Fibroblast of the conjunctiva (primary cell): ENCODE measurements at regions not wholly inside any gene's neighbourhood (a gene's known extent, or its start where the extent isn't known, plus 50 kb on each side); places are given as distances from the start of the nearest gene placed in this dataset.
"Not testable (repeated sequence)": the region's sequence is repeated elsewhere in the genome, so short reads cannot be mapped to it uniquely, and the experiment has no call there.

Source experiments
- DNase-seq: peaks from one replicate; pipeline ENCODE4 v3.0.0-alpha.2; 2010; ENCODE audit warnings: low read depth

DNA sequence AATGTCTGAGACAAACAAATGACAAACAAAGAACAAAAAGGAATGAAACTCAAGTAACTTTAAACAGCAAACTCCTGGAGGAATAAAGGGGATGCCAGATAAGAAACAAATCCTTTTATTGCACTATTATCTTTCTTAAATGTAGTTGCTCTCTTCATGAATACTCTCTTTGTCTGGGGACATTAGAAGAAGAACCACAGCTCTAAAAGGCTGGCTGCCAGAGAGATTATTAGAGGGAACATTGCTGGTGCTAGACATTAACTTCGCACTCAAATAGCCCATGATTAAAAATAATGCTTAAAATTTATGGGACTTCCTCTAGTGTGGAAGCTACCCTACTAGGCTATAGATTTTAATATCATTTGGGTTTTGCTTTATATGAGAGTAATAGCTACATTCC is 1330.4 kb downstream of the XPNPEP1 start:
- DNase-seq, result no peak

DNA sequence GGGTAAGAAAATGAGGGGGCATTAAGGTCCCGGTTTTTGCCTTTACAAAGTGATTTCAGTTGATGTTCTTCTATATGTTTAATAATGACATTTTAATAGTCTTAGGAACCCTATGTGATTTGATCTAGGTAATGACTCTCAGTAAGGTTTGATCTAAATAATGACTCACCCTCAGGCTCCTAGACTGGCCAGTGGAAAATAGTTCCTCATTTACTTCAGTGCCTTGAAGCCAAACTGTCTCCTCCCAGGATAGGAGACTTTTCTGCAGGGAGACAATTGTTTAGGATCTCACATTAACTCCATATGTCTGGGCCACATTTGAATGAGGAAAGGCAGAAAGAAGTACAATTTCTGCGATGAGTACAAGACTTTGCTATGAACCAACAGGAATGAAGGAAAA is 1331.9 kb downstream of the XPNPEP1 start:
- no peak for DNase-seq

DNA sequence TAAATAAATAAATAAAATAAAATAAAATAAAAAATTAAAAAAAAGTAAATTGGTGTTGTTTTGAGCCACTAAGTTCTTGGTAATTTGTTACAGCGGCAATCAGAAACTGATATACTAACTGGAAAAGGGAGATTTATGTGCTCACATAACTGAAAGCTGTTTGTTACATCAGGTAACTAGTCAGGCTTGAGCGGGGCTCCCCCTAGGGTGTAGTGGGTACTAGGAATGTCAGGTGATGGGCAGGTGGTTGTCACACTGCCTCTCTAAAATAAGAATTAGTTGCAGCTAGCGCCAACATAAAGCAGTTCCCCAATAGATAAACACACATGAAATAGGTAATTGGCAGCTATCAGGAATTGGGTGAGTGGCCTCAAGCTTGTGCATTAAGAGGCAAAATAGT is 1336.9 kb downstream of the XPNPEP1 start:
- DNase-seq, result no peak

DNA sequence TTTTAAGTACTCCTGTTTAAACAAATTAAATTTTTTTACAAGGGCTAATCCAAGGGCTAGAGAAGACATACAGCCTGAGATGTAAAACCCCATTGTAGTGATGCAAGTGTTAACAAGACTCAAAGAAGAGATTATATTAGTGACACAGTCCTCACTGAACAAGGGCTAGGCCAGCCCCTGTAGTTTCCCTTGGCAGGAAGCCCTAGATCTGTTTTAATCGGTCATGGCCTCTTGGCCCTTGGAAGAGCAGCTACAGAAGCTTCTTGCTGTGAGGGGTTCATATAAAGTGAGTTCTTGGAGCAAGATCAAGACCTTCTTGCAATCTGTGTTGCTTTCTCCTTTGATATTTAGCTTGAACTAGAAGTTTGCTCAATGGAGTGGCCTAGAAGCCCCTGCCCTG is 1339.4 kb downstream of the XPNPEP1 start:
- no peak for DNase-seq

DNA sequence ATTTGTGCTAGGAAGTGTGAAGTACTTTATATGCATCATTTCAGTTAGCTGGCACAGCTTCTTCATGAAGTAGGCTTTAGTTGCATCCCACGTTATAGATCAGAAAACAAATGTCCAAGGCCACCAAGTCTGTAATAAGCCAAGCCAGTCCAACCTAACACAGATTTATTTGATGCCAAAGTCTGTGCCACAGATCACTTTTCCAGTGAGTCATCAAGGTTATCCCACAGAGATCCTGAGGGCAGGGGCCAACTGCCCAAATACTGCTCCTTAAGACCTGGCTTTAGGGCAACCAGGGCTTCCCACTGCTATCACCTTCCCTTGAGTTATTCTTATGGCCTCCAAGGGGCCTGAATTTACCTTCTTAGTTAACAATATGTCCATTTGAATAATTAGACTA is 1340.4 kb downstream of the XPNPEP1 start:
- DNase-seq, result no peak

DNA sequence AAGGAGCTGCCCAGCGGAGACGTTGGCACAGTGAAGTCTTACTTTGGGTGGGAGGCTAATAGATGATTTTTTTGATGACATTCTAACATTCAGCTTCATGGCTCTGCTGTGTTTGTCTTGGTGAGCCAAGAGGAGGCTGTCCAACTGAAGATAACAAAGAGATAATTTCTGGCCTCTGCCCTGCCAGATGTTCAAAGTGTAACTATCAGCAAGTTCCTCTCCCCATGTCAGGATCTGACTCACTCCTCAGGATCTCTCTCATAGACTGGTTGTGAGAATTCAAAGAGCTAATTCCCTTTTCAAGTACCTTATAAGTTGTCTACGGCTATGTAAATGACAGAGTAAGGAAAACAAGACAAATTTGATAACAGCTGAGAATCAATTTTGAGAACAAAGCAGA is 1340.9 kb downstream of the XPNPEP1 start:
- no peak for DNase-seq

DNA sequence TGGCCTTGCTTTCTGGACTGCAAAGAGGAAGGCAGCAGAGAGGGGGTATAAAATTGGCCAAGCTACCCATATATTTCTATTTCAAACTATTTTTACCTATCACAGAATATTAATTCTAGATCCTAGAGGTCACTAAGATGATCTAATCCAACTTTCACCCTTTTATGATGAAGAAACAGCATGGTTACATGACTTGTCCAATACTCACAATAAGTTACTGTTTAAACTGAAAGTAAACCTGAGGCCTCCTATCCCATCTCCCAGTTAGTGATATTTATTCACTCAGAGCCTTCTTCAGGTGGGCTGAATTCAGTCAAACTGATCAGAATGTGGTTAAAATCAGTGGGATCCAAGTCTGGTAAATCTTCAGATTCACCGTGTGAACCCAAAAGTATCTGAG is 1345.1 kb downstream of the XPNPEP1 start:
- DNase-seq, result no peak

DNA sequence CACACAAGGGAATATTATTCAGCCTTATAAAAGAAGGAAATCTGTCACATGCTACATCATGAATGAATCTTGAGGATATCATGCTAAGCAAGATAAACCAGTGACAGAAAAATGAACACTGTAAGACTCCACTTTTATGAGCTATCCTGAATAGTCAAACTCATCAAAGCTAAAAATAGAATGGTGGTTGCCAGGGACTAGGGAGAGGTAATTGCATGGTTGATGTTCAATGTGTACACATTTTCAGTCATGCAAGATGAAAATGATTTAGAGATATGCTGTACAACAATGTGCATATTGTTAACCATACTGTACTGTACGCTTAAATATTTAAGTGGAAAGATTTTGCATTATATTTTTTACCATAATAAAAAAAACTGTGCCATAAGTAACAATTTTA is 1349.1 kb downstream of the XPNPEP1 start:
- DNase-seq, result no peak

DNA sequence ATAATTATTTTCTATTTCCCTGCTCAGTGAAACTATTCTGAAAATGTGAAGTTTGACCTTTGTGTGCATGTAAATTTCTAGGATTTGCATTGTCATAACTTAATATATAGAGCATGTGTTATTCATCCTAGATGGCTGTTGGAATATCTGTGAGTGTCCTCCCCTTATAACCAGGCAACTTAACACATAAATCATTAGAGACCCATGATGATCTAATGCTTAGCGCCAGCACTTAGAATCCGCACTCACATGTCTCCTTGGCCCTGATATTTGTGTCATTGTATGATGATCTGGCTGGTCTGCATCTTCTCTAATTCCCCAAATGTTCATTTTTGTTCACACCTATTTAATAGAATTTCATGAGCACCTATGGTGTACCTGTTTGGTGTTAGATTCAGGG is 1354.5 kb downstream of the XPNPEP1 start:
- no peak for DNase-seq

DNA sequence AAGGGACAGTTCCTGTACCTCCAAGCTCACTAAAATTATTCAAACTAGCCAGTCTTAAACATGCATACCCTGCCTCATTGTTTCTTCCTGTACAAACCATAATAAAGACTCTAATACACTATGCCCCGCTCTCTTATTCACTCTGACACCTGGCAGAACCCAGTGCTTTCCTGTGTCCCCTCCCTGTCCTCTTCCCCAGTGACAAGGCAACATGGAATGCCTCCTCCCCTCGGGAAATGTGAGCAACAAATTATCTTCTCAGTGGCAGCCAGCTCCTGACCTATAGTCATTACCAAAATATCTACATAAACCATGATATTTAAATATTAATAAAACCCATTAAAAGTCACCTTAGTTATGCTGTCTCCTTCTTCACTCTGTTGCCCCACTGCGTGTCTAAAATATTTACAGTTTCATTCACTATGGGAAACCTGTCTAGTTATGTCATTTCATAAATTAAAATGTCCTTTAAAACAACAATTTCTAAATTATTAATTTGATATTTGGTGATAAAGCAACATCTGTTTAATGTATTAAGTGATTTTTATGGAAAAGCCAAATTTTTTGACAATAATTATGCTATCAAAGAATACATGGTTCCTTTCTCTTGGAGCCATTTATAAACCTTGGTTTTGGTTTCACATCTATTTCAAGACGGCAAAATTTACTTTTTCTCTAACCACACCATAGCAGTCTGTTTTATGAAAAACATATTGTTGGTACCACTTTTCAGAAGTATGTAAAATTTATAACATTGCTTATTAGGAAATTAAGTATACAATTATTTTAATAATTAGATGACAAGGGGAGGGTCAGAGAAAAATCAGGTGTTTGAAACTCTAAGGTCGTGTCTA is 1355.2 kb downstream of the XPNPEP1 start:
- DNase-seq, result no peak

DNA sequence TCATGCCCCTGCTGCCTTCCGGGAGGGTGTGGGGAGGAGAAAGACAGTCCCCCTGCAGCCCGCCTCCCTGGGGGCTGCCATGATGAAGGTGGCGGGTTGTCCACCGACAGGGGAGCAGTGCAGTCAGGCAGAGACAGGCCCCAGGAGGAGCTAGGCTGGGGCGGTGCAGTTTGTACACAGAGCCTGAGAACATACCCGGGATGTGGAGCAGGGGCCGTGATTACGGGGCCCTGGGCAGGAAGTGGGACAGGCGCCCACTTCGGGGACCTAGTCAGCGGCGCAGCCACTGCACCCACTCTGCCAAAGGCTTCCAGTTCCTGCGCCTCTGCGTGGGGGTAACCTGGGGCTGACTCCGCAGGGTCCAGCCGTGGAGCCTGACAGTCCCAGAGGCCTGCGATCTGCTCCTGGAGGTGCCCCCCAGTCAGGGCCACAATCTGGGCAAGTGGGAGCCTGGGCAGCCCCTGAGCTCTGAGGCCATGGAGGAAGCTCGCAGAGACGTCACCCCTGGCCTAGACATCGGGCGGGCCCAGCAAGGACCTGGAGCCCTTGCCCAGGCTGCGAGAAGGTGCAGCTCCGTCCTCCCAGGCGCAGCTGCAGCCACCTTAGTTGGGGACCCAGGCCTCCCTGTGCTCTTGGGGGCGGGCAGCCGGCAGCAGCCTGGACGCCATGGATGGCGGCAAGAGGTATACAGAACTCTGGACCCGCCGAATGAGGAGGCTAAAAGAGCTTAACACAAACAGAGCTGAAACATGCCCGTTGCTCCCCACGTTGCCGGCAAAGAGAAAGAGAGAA is 1356.8 kb downstream of the XPNPEP1 start:
- no peak for DNase-seq

DNA sequence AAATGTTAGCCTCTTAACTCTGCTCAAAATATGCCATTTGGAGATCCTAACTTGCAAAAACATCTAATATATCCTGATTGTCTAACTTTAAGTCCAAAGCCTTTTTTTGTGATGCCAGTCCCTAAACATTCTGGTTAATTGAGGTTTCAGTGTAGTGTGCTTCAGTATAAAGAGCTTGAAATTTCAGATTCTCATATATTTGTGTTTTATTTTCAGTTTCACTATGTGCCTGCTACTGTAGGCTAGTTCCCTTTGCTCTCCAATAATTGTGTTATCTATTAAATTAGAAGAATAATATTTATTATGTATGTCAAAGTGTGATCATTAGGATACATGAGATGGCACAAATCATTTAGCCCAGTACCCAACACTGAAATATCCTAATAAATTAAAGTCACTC is 1361.2 kb downstream of the XPNPEP1 start:
- no peak for DNase-seq

DNA sequence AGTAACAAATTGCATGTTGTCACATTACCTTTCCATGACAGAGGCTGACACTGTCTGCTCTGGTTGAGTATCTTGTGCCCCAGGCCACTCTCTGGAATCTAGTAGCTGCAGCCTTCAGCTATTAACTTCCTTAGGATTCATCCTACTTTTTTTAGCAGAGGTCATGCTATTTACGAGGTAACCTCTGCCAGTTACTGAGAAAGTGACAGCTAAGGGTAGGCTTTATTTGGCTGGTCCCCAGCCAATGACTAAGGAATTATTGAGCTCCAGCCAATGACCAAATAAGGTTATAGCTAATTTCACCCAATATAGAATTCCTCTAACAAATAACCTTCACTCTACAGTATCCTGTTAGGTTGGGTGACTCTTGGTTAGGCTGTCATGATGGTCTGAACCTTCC is 1361.7 kb downstream of the XPNPEP1 start:
- no peak for DNase-seq

DNA sequence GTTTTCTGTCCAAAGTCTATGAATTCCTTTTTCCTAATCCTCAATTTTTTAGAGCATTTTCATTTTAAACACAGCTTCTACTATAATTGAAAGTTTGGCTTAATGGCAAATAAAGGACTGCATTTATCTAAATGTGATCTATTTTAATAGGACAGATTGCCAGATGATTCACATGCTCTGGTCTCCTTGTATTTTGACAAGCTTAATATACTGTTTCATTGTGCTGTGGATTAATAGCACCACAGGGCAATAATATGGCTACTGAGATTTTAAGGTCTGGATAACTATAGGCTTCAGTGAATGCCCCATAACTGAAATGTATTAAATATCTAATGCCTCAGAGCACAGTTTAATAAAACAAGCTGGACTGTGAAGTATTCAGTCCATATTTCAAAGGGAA is 1362.8 kb downstream of the XPNPEP1 start:
- no peak for DNase-seq

DNA sequence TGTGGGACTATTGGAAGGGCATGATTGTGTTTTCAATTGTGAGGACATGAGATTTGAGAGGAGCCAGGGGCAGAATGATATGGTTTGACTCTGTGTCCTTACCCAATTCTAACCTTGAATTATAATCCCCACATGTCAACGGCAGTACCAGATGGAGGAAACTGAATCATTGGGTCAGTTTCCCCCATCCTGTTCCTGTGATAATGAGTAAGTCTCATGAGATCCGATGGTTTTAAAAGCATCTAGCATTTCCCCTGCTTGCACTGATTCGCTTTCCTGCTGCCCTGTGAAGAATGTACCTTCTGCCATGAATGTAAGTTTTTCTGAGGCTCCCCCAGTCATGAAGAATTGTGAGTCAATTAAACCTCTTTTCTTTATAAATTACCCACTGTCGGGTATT is 1367.1 kb downstream of the XPNPEP1 start:
- DNase-seq, result no peak

DNA sequence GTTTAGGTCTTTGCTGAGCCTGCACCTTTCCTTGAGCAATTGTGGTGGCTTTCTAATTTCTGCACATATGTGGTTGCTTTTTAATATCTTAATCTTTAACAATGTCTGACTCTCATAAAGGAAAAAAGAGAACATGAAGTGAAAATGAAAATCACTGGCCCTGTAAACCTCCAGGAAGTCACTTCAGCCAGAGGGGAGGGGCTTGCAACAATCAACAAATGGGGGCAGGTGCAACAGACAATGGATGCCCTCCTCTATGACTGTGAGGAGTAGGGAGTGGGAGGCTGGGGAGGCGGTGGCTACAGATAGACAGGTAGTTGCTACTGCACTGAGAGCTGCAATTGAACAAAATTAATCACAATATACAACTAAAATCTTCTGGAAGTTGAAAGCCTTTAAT is 1377.4 kb downstream of the XPNPEP1 start:
- no peak for DNase-seq

DNA sequence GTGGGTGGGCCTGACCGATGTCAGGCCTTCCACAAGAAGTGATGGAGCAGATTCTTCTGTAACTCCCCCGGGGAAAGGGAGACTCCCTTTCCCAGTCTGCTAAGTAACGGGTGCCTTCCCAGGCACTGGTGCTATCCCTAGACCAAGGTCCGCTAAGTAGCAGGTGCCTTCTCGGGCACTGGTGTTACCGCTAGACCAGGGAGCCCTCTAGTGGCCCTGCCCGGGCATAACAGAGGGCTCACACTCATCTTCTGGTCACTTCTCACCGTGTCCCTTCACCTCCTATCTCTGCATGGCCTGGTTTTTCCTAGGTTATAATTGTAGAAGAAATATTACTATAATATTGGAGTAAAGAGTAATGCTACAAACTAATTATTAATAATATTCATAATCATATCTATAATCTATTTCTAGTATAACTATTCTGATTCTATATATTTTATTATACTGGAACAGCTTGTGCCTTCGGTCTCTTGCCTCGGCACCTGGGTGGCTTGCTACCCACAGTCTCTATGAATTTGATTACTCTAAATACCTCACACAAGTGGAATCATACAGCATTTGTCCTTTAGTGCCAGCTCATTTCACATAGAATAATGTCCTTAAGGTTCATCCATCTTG is 1378.7 kb downstream of the XPNPEP1 start:
- peak; percentile 55 for DNase-seq

DNA sequence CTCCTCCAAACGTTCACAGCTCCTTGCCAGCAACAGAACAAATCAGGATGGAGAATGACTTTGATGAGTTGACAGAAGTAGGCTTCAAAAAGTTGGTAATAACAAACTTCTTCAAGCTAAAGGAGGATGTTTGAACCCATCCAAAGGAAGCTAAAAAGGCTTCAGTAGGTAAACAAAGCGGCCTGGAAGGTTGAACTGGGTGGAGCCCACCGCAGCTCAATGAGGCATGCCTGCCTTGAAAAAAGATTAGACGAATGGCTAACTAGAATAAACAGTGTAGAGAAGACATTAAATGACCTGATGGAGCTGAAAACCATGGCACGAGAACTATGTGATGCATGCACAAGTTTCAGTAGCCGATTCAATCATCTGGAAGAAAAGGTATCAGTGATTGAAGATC is 1369.0 kb upstream of the SORCS1 start:
- DNase-seq, result not testable (repeated sequence)

DNA sequence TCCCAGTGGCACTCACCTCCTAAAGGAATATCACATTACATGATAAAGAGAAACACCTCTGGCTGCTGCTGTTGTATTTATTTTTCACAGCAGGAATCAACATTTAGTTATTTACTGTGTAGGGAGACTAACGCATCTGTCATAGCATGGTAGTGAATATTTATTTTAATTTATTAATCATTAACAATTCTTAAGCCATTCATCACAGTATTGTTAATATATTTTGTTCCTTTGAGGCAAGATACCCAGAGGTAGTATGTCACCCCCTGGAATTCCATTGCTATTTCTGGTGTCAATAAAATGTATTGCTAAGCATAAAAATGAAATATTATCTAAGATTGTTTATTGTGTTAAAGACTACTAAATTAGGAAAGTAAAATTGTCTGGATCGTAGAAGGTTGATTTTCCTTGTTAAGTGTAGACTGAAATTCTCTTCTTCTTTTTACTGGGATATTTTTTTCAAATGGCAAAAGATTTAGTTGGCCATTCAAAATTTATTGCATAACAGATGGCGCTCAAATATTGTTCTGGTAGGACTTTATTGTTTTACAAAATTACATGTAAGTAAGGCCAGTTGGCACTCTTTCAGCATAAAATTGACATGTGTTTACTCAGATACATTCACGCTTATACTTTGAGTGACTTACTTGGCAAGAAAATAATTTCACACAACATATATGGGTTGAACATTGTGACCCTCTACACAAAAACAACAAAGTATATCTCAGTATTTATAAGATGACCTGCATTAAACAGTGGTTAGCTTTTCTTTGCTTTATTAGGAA is 1358.7 kb upstream of the SORCS1 start:
- DNase-seq, result no peak

DNA sequence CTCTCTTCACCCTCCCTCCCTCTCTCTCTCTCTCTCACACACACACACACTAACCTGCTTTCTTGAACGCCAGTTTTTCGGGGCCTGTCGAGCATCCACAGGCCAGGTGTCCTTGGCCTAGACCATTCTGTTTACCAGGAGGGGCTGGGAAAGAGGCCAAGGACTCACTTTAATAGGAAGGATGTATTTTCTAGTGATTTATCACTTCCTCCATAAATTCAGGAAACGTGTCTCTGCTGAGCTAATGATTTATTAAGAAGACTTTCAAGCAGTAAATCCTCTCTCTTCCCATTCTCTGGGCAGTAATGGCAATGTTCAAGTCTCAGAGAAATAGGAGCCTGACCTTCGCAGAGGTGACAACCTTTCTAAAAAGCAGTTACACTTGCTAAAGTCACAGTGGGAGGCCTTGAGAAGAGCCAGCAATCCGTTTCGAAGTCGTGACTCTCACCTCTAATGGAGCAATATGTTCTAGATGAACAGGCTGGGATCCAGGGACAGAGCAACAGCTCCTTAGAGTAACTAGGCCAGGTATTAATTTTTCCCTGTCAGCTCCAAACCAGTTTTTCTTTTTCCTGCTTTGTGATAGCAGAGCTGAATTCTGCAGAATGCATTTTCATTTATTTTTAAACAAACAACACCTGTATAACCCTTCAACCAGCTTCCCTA is 1357.5 kb upstream of the SORCS1 start:
- no peak for DNase-seq

DNA sequence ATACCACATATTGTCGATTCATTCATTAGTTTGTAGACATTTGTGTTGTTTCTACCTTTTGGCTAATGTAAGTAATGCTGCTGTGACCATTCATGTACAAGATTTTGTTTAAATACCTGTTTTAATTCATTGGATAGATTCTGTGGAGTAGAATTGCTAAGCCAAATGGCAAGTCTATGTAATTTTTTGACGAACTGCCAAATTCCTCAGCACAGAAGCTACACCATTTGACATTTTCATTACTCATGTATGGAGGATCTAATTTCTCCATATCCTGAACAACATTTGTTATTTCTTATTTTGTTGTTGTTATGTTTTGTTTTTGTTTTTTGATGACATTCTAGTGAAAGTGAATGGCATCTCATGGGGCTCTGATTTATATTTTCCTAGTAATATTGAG is 1351.3 kb upstream of the SORCS1 start:
- DNase-seq, result no peak

DNA sequence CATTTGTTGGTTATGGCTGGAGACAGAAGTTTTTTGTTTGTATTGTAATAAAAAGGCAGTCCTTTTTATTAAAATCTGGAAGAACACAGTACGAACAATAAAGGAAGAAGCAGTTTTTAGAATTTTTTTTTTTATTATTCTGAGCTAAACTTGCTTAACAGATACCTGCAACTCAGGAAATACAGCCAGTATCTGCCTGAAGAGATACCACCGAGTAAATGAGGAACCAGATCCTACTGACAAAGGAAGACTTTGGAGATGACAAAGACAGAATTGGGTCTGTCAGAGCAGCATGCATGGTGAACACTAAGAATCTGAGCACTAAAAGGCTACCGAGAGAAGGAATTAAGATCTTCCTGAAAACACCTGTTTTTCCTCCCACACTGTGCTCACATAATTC is 1335.9 kb upstream of the SORCS1 start:
- DNase-seq, result no peak
